Kidney (tissue), 13 donors: ENCODE measurements at regions not wholly inside any gene's neighbourhood (a gene's known extent, or its start where the extent isn't known, plus 50 kb on each side); places are given as distances from the start of the nearest gene placed in this dataset.

ENCODE experiments used
- DNase-seq, 5 donors: peaks; one replicate each; pipeline ENCODE4 v3.0.0-alpha.2; 2013 to 2020
- FAIRE-seq: peaks from 2 replicates; lab custom pipeline; 2012; peaks lifted over from hg19 to GRCh38; lab: Jason Lieb, UNC
- H3K27ac ChIP-seq, 2 donors: one replicate each; pipeline ENCODE4 v1.7.0; 2013; ENCODE audit warnings: low read depth in 2 of 2, low read length in 2 of 2, inconsistent platforms in 1 of 2
- H3K27me3 ChIP-seq: one replicate; pipeline ENCODE4 v1.7.1; 2013; ENCODE audit warnings: low read length, inconsistent platforms; ENCODE audit not compliant: control insufficient read depth, insufficient read depth
- H3K36me3 ChIP-seq, 3 donors: one replicate each; pipeline versions ENCODE4 v1.7.0 to v1.7.1; 2013; ENCODE audit warnings: low read length in 3 of 3, control low read depth in 1 of 3, inconsistent platforms in 1 of 3; ENCODE audit not compliant: insufficient read depth in 3 of 3, control insufficient read depth in 2 of 3
- H3K4me1 ChIP-seq, 3 donors: one replicate each; pipeline versions ENCODE4 v1.7.0 to v1.7.1; 2013; ENCODE audit warnings: low read length in 3 of 3, inconsistent platforms in 1 of 3, low read depth in 1 of 3; ENCODE audit not compliant: control insufficient read depth in 2 of 3, insufficient read depth in 2 of 3
- H3K4me3 ChIP-seq, 3 donors: one replicate each; pipeline versions ENCODE4 v1.7.0 to v1.8.1; 2013; ENCODE audit warnings: low read length in 3 of 3, control low read depth in 1 of 3, inconsistent platforms in 1 of 3
- H3K9ac ChIP-seq, 3 donors: one replicate each; pipeline versions ENCODE4 v1.7.0 to v1.7.1; 2013; ENCODE audit warnings: low read length in 3 of 3, control low read depth in 1 of 3, inconsistent platforms in 1 of 3
- H3K9me3 ChIP-seq, 3 donors: one replicate each; pipeline versions ENCODE4 v1.7.0 to v1.7.1; 2013; ENCODE audit warnings: low read length in 3 of 3, control low read depth in 1 of 3, inconsistent platforms in 1 of 3; ENCODE audit not compliant: control insufficient read depth in 2 of 3, insufficient read depth in 1 of 3
- intact Hi-C: fragments of 100-400 bp; cut with DNase I; formaldehyde crosslinking; loops from one replicate; pipeline ENCODE4 v1.11.1; 2022
- TF ChIP-seq, protein P1 (sequence below): IDR thresholded peaks from 3 replicates; pipeline ENCODE4 v1.5.1; 2012; ENCODE audit warnings: mild to moderate bottlenecking, moderate library complexity, borderline replicate concordance; ENCODE audit not compliant: insufficient read depth; ENCODE audit errors: extremely low read depth
- donor health status: control.
- donor health status: control.
- donor health status: control.
- donor health status: control.
- donor health status: control.
- donor health status: DM: yes; HTN: yes; CAD: no.
- donor health status: Normal renal cell carcinoma (clear cell type).

GRCh38 chrX:137234651-137235402 lies 201.0 kb upstream of the GPR101 start:
- TF ChIP-seq, protein P1, sequence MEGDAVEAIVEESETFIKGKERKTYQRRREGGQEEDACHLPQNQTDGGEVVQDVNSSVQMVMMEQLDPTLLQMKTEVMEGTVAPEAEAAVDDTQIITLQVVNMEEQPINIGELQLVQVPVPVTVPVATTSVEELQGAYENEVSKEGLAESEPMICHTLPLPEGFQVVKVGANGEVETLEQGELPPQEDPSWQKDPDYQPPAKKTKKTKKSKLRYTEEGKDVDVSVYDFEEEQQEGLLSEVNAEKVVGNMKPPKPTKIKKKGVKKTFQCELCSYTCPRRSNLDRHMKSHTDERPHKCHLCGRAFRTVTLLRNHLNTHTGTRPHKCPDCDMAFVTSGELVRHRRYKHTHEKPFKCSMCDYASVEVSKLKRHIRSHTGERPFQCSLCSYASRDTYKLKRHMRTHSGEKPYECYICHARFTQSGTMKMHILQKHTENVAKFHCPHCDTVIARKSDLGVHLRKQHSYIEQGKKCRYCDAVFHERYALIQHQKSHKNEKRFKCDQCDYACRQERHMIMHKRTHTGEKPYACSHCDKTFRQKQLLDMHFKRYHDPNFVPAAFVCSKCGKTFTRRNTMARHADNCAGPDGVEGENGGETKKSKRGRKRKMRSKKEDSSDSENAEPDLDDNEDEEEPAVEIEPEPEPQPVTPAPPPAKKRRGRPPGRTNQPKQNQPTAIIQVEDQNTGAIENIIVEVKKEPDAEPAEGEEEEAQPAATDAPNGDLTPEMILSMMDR, result no peak
- no peak for FAIRE-seq

DNA sequence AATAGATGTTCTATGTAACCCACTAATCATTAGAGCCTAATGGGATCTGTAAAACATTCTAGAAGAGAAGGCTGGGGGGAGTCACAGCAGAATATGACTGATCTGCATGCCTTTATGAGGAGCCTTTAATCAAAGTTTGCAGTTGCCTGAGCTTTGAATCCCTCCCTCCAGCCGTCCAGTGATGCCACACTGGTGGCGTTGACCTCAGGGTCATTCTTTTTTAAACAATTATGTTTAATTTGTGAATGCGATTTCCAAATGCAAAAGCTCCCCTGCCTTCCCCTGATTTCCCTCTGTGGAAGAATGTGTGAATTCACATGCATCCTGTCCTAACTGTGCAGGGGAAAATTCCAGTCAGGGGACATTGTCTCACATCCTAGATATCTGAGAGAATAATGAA lies 199.7 kb upstream of the GPR101 start:
- Histone ChIP-seq H3K4me3 (no peak overlapping the region), H3K9ac (no peak overlapping the region), H3K27me3 (no peaks in the 10 kb centered on the region), H3K27ac (no peak overlapping the region), H3K36me3 (no peaks in the 10 kb centered on the region), H3K9me3 (no peaks in the 10 kb centered on the region), H3K4me1 (no peaks in the 10 kb centered on the region)
- intact Hi-C loops, result no loop called here
- TF ChIP-seq, protein P1, result no peak
- DNase-seq (no peak), FAIRE-seq (no peak)

More at GRCh38 chrX:137234651-137235402, 201.0 kb upstream of the GPR101 start:
- Histone ChIP-seq H3K9ac (no peak overlapping the region), H3K4me1 (no peaks in the 10 kb centered on the region), H3K36me3 (no peaks in the 10 kb centered on the region), H3K27me3 (peaks cover 2% of the 10 kb centered on the region), H3K4me3 (no peak overlapping the region), H3K9me3 (no peaks in the 10 kb centered on the region), H3K27ac (no peak overlapping the region)
- DNase-seq, result no peak
- intact Hi-C loops, result no loop called here

GRCh38 chrX:137227151-137227550 lies 193.4 kb upstream of the GPR101 start:
- Histone ChIP-seq H3K4me3 (no peak overlapping the region), H3K27ac (no peak overlapping the region), H3K9ac (no peak overlapping the region), H3K9me3 (no peaks in the 10 kb centered on the region), H3K4me1 (no peaks in the 10 kb centered on the region), H3K36me3 (no peaks in the 10 kb centered on the region), H3K27me3 (no peaks in the 10 kb centered on the region)
- DNase-seq, result no peak
- no peak for FAIRE-seq
- TF ChIP-seq, protein P1, result no peak
- intact Hi-C loops, result no loop called here
